Skeletal muscle tissue (tissue), 3 donors: ENCODE measurements at regions not wholly inside any gene's neighbourhood (a gene's known extent, or its start where the extent isn't known, plus 50 kb on each side); places are given as distances from the start of the nearest gene placed in this dataset.

ENCODE experiments used
- H3K27ac ChIP-seq: one replicate; pipeline ENCODE4 v1.7.0; 2013; ENCODE audit warnings: mild to moderate bottlenecking, low read depth, low read length, inconsistent platforms
- H3K27me3 ChIP-seq, 3 donors: one replicate each; pipeline ENCODE4 v1.7.0; 2013; ENCODE audit warnings: low read length in 3 of 3; ENCODE audit not compliant: control insufficient read depth in 3 of 3, insufficient read depth in 3 of 3
- H3K36me3 ChIP-seq, 3 donors: one replicate each; pipeline ENCODE4 v1.7.0; 2013; ENCODE audit warnings: low read length in 3 of 3; ENCODE audit not compliant: control insufficient read depth in 3 of 3, insufficient read depth in 3 of 3
- H3K4me1 ChIP-seq, 3 donors: one replicate each; pipeline ENCODE4 v1.7.0; 2013; ENCODE audit warnings: low read length in 3 of 3, mild to moderate bottlenecking in 3 of 3; ENCODE audit not compliant: control insufficient read depth in 3 of 3, insufficient read depth in 3 of 3
- H3K4me3 ChIP-seq, 3 donors: one replicate each; pipeline ENCODE4 v1.7.0; 2013; ENCODE audit warnings: low read length in 3 of 3
- H3K9ac ChIP-seq, 3 donors: one replicate each; pipeline ENCODE4 v1.7.0; 2013; ENCODE audit warnings: low read length in 3 of 3, mild to moderate bottlenecking in 3 of 3, moderate library complexity in 2 of 3, low read depth in 1 of 3
- H3K9me3 ChIP-seq, 3 donors: one replicate each; pipeline ENCODE4 v1.7.0; 2013; ENCODE audit warnings: low read length in 3 of 3; ENCODE audit not compliant: control insufficient read depth in 3 of 3
- donor health status: Osteomylitis.

DNA sequence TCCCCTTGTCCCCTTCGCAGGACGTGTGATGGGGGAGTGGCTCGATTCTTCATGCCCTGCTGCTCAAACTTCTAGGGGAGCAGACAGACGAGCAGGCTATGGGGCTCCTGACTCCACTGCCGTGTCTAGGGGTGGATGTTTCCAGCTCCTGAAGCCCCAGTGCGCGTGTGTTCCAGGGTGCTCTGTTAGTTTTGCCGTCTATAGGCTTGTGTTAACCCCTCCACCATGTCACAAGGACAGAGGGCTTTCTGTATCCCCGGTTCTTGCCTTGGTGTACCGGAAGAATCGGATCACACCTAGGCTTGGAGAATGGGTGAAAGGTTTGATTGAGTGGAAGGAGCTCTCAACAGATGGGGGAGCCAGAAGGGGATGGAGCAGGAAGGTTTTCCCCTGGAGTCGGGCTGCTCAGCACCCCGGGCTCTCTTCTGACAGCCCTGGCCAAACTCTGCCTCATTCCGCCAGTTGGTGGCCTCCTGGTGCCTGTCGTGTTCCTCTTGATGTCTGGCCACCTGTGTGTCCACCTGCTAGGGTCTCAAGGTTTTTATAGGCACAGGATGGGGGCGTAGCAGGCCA lies 810.7 kb downstream of the BRD1 start:
- H3K27ac ChIP-seq = no peak overlapping the region
- H3K27me3 ChIP-seq = peaks cover 3 to 28% (median 5%) of the 10 kb centered on the region in 3 donors
- no peak overlapping the region for H3K4me3 ChIP-seq
- H3K4me1 ChIP-seq = no peaks in the 10 kb centered on the region
- no peak overlapping the region for H3K9ac ChIP-seq
- H3K9me3 ChIP-seq = no peaks in the 10 kb centered on the region
- no peaks in the 10 kb centered on the region for H3K36me3 ChIP-seq

DNA sequence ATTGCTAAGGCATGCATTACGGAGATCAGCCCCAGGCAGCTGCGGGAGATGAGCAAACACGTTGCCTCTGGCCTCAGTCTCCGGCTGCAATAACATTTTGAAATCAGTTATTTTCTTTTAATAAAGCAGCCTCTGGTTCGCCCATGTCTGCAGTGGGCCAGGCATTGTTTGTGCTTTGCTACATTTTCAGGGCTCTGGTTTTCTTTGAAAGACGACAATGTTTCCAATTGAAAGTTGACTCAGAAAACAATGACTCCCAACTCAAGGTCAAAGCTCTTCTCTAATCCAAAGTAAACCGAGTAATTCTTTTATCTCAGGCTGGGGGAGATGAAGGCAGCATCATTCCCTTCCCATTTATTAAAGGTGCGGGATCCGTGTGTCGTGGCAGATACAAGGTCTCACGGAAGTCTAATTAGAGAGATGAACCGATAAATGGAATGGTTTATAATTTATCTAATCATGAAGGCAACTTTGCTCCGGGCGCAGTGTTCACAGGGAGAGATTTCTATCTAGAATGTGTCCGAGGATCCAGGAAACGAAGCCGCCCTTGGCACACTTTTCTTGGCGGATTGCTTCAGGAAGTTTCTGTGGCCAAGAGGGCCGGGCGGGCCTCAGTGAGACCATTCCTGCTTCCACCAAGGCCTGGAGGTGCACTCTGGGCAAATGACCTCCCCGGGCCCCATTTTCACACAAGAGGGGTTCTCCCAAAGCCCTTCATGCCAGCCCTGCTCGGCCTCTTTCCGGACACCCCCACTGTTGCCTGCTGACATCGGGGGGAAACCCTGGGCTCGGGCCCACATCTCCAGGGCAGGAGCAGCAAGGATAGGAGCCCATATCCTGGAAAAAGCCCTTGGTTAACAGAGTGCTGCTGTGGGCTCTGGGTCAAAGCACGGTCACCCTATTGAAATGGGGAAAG lies 811.4 kb downstream of the BRD1 start:
- Histone ChIP-seq H3K4me3 (no peak overlapping the region), H3K4me1 (no peaks in the 10 kb centered on the region), H3K27ac (no peak overlapping the region), H3K9ac (no peak overlapping the region), H3K36me3 (no peaks in the 10 kb centered on the region), H3K27me3 (peaks cover 3 to 22% (median 10%) of the 10 kb centered on the region in 3 donors), H3K9me3 (no peaks in the 10 kb centered on the region)

DNA sequence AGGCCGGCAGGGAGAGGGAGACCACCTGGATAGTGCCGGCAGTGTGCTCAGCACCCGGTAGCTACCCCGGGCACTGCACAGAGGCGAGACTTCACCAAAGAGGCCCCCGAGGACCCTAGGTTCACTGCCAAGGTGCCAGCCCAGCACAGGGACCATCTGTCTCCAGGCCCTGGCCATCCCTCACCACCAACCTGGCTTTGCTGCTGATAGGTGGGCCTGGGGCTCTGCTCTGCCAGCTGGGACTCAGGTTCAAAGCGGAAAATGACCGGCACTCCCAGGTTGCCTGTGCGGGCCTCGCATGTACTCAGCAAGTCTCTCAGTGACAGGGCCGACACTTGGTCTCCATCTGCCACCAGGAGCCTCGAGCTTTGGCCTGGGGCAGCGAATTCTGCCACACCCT lies 812.2 kb downstream of the BRD1 start:
- H3K4me3 ChIP-seq = no peak overlapping the region
- no peak overlapping the region for H3K9ac ChIP-seq
- H3K27ac ChIP-seq = no peak overlapping the region

DNA sequence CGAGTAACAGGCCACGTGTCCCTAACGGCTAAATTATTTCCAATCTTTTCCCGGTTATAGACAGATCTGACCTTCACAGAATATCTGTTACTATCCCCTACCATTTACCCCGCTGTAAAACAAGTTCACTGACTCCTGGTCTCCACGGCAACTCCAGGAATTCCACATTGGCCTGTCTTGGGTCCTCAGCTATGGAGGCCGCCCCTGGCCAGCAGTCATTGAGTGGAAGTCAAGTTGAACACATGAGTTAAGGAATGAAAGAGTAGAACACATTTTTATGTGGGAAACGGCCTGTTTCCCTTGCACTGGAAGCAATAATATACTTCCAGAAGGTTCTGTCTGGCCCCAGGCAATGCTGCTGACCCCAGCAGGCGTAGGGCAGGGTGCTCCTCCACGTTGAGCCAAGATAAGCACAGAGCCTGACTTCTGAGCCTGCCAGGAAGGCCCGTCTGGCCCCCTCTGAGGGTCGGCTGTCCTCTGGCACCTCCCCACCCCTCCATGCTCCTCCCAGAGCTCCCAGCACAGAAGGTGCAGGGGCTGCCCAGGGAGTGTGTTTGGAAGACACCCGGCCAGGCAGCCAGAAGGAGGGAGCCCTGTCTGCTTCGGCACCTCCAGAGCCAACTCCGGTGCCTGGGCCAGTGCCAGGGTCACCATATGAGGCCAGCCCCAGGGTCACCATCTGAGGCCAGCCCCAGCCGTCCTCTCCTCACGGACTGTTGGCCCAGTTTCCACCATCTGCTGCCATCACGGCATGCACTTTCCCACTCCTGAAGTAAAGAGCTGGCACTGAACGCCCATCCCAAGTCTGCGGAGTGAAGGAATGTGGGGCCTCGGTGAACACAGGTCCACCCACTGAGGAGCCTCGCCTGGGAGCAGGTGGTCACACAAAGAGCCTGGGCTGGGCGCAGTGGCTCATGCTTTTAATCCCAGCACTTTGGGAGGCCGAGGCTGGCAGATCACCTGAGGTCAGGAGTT lies 813.2 kb downstream of the BRD1 start:
- Histone ChIP-seq H3K27ac (no peak overlapping the region), H3K9me3 (no peaks in the 10 kb centered on the region), H3K27me3 (peaks cover 3 to 22% (median 15%) of the 10 kb centered on the region in 3 donors), H3K4me3 (no peak overlapping the region), H3K4me1 (no peaks in the 10 kb centered on the region), H3K9ac (no peak overlapping the region), H3K36me3 (no peaks in the 10 kb centered on the region)

More for the DNA sequence above, 812.2 kb downstream of the BRD1 start:
- H3K9me3 ChIP-seq = no peaks in the 10 kb centered on the region
- H3K36me3 ChIP-seq = no peaks in the 10 kb centered on the region
- H3K4me1 ChIP-seq = no peaks in the 10 kb centered on the region
- H3K27me3 ChIP-seq = peaks cover 3 to 20% (median 13%) of the 10 kb centered on the region in 3 donors

DNA sequence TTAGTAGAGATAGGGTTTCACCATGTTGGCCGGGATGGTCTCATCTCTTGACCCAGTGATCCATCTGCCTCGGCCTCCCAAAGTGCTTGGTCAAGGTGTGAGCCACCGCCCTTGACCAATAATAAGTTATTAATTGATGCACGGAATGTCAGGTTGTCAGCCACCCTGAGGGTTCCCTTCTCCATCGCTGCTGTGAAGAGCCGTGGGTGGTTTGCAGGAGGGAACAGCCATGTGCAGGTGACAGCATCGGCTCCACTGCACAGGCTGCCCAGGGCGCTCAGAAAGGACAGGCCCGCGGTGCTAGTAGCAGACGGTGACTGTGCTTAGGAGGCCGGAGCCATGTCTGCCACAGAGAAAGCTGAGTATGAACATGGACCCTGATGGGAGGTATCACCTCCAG lies 814.0 kb downstream of the BRD1 start:
- Histone ChIP-seq H3K9ac (no peak overlapping the region), H3K4me3 (no peak overlapping the region), H3K36me3 (no peaks in the 10 kb centered on the region), H3K9me3 (no peaks in the 10 kb centered on the region), H3K27me3 (peaks cover 3 to 25% (median 15%) of the 10 kb centered on the region in 3 donors), H3K4me1 (no peaks in the 10 kb centered on the region), H3K27ac (no peak overlapping the region)

DNA sequence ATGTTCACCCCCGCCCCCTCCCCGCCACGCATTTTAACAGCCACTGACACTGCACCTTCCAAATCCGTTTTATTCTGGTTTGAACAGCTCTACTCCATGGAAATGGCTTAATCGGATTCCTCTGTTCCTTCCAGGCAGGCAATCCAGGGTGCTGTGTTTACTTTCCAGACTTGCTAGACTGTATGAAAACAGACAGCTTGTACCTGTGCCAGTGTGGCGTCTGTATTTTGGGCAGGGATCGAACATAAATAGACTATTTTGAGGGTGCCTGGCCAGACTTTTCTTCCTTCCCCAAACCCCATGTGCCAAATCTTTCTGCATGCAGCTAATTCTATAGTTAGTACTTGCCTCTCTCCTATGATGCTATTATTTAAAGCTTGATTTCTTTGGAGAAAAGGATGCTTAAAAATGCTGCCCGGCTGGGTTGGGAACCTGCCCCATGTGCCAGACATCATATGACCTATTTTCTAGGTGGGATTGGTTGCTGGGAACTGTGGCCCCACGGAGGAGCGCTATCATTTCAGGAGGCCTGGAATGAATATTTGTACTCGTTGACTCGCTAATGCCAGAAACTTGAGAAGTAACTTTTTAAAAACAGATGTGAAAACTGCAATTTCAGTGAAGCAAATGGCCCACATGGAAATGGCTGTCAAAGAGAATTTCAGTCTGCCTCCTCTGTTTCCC lies 814.8 kb downstream of the BRD1 start:
- no peaks in the 10 kb centered on the region for H3K9me3 ChIP-seq
- H3K27ac ChIP-seq = no peak overlapping the region
- H3K27me3 ChIP-seq = peaks cover 3 to 28% (median 15%) of the 10 kb centered on the region in 3 donors
- no peak overlapping the region for H3K9ac ChIP-seq
- H3K4me1 ChIP-seq = no peaks in the 10 kb centered on the region
- H3K4me3 ChIP-seq = no peak overlapping the region
- H3K36me3 ChIP-seq = no peaks in the 10 kb centered on the region

DNA sequence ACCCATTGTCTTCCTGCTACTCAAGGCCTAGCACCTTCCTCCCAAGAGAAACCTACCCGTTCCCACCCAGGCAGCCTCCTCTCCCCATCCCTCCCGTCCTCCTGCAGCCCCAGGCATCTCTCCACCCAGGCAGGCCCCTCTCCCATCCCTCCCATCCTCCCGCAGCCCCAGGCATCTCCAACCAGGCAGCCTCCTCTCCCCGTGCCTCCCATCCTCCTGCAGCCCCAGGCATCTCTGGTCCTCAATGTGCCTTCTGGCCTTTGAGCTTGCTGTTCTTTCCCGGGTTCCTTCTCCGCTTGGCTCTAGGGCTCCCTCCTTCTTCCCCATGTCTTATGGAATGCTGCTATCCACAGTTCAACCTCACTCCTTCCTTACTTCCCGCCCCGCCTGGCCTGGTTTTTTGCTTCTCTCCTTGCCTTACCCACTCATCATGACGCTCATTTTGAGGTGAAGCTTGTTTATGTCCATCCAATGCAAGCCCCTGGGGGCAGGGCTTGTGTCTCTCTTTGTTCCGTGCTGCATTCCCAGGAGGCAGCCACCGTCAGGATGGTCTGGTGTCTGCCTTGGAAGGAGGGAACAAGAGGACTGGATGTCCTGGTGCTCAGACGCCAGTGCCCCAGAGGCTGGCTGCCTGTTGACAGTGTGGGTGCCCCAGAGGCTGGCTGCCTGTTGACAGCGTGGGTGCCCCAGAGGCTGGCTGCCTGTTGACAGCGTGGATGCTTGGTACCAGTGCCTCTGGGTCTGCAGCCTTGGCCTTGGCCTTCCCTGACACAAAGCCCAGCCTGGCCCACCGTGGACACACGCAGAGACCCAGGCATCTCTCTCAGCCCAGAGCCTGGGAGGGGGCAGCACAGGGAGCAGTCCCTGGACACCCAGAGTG lies 815.7 kb downstream of the BRD1 start:
- Histone ChIP-seq H3K9me3 (no peaks in the 10 kb centered on the region), H3K27me3 (peaks cover 6 to 31% (median 15%) of the 10 kb centered on the region in 3 donors), H3K9ac (no peak overlapping the region), H3K4me3 (no peak overlapping the region), H3K27ac (no peak overlapping the region), H3K36me3 (no peaks in the 10 kb centered on the region), H3K4me1 (no peaks in the 10 kb centered on the region)

DNA sequence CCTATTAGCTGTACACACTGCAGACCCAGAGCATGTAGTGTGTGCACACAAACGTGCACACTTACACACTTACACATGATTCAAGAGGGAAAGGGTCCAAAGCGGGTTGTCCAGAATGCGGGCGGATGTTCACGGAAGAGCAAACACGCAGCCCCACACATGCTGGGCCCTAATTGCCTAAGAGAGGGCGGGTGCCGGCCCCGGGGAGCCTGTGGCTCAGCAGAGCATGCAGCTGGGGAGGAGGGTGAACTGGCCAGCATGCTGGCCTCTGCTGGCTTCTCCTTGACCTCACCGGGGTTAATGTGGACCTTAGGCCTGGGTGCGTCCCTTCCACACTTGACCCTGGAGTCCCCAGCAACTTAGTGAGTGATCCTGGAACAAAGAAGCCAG lies 816.3 kb downstream of the BRD1 start:
- Histone ChIP-seq H3K4me1 (no peaks in the 10 kb centered on the region), H3K27me3 (peaks cover 6 to 31% (median 15%) of the 10 kb centered on the region in 3 donors)

DNA sequence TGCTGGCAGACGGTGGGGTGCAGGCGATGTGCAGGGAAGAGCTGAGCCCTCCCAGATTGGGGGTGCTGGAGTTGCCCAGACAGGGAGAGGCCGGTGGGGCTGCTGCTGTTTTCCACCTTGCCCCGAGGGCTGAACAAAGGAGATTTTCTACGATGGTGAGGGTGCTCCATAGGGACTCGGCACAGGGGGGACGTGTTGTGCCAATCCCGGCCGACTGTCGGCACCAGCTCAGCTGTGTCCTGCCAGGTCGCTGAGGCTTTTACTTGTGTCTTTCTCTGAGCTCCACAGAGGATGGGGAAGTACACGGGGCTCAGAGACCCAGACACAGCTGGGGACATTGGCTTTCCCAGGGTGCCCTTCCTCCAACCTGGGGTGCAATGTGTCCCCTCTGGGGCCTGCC lies 816.8 kb downstream of the BRD1 start:
- H3K4me1 ChIP-seq = no peaks in the 10 kb centered on the region
- no peaks in the 10 kb centered on the region for H3K36me3 ChIP-seq
- no peak overlapping the region for H3K27ac ChIP-seq
- peaks cover 6 to 31% (median 15%) of the 10 kb centered on the region in 3 donors for H3K27me3 ChIP-seq
- H3K4me3 ChIP-seq = no peak overlapping the region
- H3K9me3 ChIP-seq = peaks cover 0 to 2% (median 0%) of the 10 kb centered on the region in 3 donors
- no peak overlapping the region for H3K9ac ChIP-seq

More for the DNA sequence above, 816.3 kb downstream of the BRD1 start:
- Histone ChIP-seq H3K9me3 (no peaks in the 10 kb centered on the region), H3K36me3 (no peaks in the 10 kb centered on the region), H3K27ac (no peak overlapping the region), H3K9ac (no peak overlapping the region), H3K4me3 (no peak overlapping the region)
